ENCODE measurements at regions not wholly inside any gene's neighbourhood (a gene's known extent, or its start where the extent isn't known, plus 50 kb on each side); places are given as distances from the start of the nearest gene placed in this dataset.
"Not testable (repeated sequence)": the region's sequence is repeated elsewhere in the genome, so short reads cannot be mapped to it uniquely, and the experiment has no call there.

GRCh38 chr1:108314815-108315214 lies 70.9 kb upstream of the NBPF4 start:
- in situ Hi-C loops (cut with MboI; ENCODE audit: low sequenced_read_pairs): no loop called here

- in situ Hi-C loops (cut with MboI; ENCODE audit: low sequenced_read_pairs): no loop called here
Observed at GRCh38 chr1:108316545-108316944, 72.7 kb upstream of the NBPF4 start.

GRCh38 chr1:108320849-108321248 lies 77.0 kb upstream of the NBPF4 start:
- in situ Hi-C loops (cut with MboI; ENCODE audit: low sequenced_read_pairs): no loop called here

GRCh38 chr1:108325338-108325737 lies 81.5 kb upstream of the NBPF4 start:
- in situ Hi-C loops (cut with MboI; ENCODE audit: low sequenced_read_pairs): loop anchor here (25.0 kb wide), 1 partner anchor 162 kb away; no protein-coding TSS in a partner anchor

GRCh38 chr1:108327534-108328466 lies 83.9 kb upstream of the NBPF4 start:
- in situ Hi-C loops (cut with MboI; ENCODE audit: low sequenced_read_pairs): loop anchor here (25.0 kb wide), 1 partner anchor 160 kb away; no protein-coding TSS in a partner anchor

- in situ Hi-C loops (cut with MboI; ENCODE audit: low sequenced_read_pairs): loop anchor here (25.0 kb wide), 1 partner anchor 141 kb away; no protein-coding TSS in a partner anchor
Observed at GRCh38 chr1:108345776-108346531, 102.1 kb upstream of the NBPF4 start.

- in situ Hi-C loops (cut with MboI; ENCODE audit: low sequenced_read_pairs): no loop called here
Observed at GRCh38 chr1:108357802-108358201, 92.3 kb upstream of the NBPF6 start.

GRCh38 chr1:108380059-108380832 lies 69.9 kb upstream of the NBPF6 start:
- in situ Hi-C loops (cut with MboI; ENCODE audit: low sequenced_read_pairs): not testable (repeated sequence)

All from HL-60/S4 (cell line).